ENCODE measurements at regions not wholly inside any gene's neighbourhood (a gene's known extent, or its start where the extent isn't known, plus 50 kb on each side); places are given as distances from the start of the nearest gene placed in this dataset.

- TF ChIP-seq, protein P1, sequence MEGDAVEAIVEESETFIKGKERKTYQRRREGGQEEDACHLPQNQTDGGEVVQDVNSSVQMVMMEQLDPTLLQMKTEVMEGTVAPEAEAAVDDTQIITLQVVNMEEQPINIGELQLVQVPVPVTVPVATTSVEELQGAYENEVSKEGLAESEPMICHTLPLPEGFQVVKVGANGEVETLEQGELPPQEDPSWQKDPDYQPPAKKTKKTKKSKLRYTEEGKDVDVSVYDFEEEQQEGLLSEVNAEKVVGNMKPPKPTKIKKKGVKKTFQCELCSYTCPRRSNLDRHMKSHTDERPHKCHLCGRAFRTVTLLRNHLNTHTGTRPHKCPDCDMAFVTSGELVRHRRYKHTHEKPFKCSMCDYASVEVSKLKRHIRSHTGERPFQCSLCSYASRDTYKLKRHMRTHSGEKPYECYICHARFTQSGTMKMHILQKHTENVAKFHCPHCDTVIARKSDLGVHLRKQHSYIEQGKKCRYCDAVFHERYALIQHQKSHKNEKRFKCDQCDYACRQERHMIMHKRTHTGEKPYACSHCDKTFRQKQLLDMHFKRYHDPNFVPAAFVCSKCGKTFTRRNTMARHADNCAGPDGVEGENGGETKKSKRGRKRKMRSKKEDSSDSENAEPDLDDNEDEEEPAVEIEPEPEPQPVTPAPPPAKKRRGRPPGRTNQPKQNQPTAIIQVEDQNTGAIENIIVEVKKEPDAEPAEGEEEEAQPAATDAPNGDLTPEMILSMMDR (IDR thresholded peaks at IDR 0.05), result no peak
- TF ChIP-seq EP300 (IDR thresholded peaks at IDR 0.05) (no peak), POLR2AphosphoS5 (IDR thresholded peaks at IDR 0.05) (no peak), POLR2A (IDR thresholded peaks at IDR 0.05; ENCODE audit: low read depth) (no peak)
Observed at GRCh38 chr18:73240899-73241298, 373.1 kb upstream of the NETO1 start.
